Liver (tissue), 8 donors: ENCODE measurements at regions not wholly inside any gene's neighbourhood (a gene's known extent, or its start where the extent isn't known, plus 50 kb on each side); places are given as distances from the start of the nearest gene placed in this dataset.

ENCODE experiments used
- DNase-seq: peaks from one replicate; pipeline ENCODE4 v3.0.0-alpha.2; 2017; ENCODE audit warnings: low spot score
- H3K27ac ChIP-seq, 2 donors: one replicate each; pipeline ENCODE4 v1.7.0; 2013; ENCODE audit warnings: inconsistent platforms in 2 of 2, low read length in 2 of 2, control low read depth in 1 of 2, low read depth in 1 of 2, mild to moderate bottlenecking in 1 of 2
- H3K27me3 ChIP-seq, 4 donors: one replicate each; pipeline versions ENCODE4 v1.6.1 to v1.7.0; 2013; ENCODE audit warnings: low read length in 3 of 4, inconsistent platforms in 1 of 4, mild to moderate bottlenecking in 1 of 4, moderate library complexity in 1 of 4; ENCODE audit not compliant: control insufficient read depth in 4 of 4, insufficient read depth in 4 of 4
- H3K36me3 ChIP-seq, 4 donors: one replicate each; pipeline versions ENCODE4 v1.6.1 to v1.7.0; 2013; ENCODE audit warnings: low read length in 3 of 4, mild to moderate bottlenecking in 3 of 4, low read depth in 1 of 4, moderate library complexity in 1 of 4; ENCODE audit not compliant: control insufficient read depth in 4 of 4, insufficient read depth in 3 of 4
- H3K4me1 ChIP-seq, 4 donors: one replicate each; pipeline versions ENCODE4 v1.6.1 to v1.7.0; 2013; ENCODE audit warnings: low read length in 3 of 4, mild to moderate bottlenecking in 3 of 4, moderate library complexity in 1 of 4; ENCODE audit not compliant: control insufficient read depth in 4 of 4, insufficient read depth in 4 of 4
- H3K4me3 ChIP-seq, 3 donors: one replicate each; pipeline versions ENCODE4 v1.6.1 to v1.7.0; 2013; ENCODE audit warnings: low read length in 3 of 3, control low read depth in 1 of 3, low read depth in 1 of 3, mild to moderate bottlenecking in 1 of 3
- H3K9ac ChIP-seq, 2 donors: one replicate each; pipeline ENCODE4 v1.7.0; 2013; ENCODE audit warnings: low read length in 2 of 2, mild to moderate bottlenecking in 2 of 2, moderate library complexity in 2 of 2, control low read depth in 1 of 2, low read depth in 1 of 2
- H3K9me3 ChIP-seq, 4 donors: one replicate each; pipeline versions ENCODE4 v1.6.1 to v1.7.0; 2013; ENCODE audit warnings: low read length in 3 of 4; ENCODE audit not compliant: control insufficient read depth in 4 of 4
- ATF3 ChIP-seq: IDR thresholded peaks from 2 replicates; pipeline ENCODE4 v1.6.1; 2016; ENCODE audit warnings: antibody characterized with exemption
- CTCF ChIP-seq: fragments of 150-350 bp; IDR thresholded peaks from 2 replicates; pipeline ENCODE4 v1.5.1; 2017; ENCODE audit warnings: improper control_type of control experiment, low read depth, low read length; ENCODE audit not compliant: missing input control
- EGR1 ChIP-seq, 2 donors: IDR thresholded peaks; 2 replicates each; pipeline ENCODE4 v1.6.1; 2016 to 2018; ENCODE audit warnings: antibody characterized with exemption in 2 of 2, low read depth in 2 of 2
- FOXA1 ChIP-seq: IDR thresholded peaks from 2 replicates; pipeline ENCODE4 v1.6.1; 2016; ENCODE audit warnings: antibody characterized with exemption
- FOXA2 ChIP-seq: IDR thresholded peaks from 2 replicates; pipeline ENCODE4 v1.6.1; 2016; ENCODE audit warnings: antibody characterized with exemption
- GABPA ChIP-seq, 2 donors: IDR thresholded peaks in 1 of 2; conservative IDR thresholded peaks in 1 of 2; 2 replicates each; pipeline ENCODE4 v1.6.1; 2016; ENCODE audit warnings: antibody characterized with exemption in 2 of 2, mild to moderate bottlenecking in 1 of 2, moderate library complexity in 1 of 2
- HNF4A ChIP-seq, 2 donors: conservative IDR thresholded peaks; 2 replicates each; pipeline ENCODE4 v1.6.1; 2016; ENCODE audit warnings: antibody characterized with exemption in 2 of 2, mild to moderate bottlenecking in 2 of 2
- HNF4G ChIP-seq: IDR thresholded peaks from 2 replicates; pipeline ENCODE4 v1.6.1; 2016; ENCODE audit warnings: antibody characterized with exemption
- JUND ChIP-seq, 2 donors: IDR thresholded peaks; 2 replicates each; pipeline ENCODE4 v1.6.1; 2016; ENCODE audit warnings: antibody characterized with exemption in 2 of 2
- MAX ChIP-seq: IDR thresholded peaks from 2 replicates; pipeline ENCODE4 v1.6.1; 2016; ENCODE audit warnings: antibody characterized with exemption
- NR2F2 ChIP-seq: IDR thresholded peaks from 2 replicates; pipeline ENCODE4 v1.6.1; 2016; ENCODE audit warnings: antibody characterized with exemption
- RAD21 ChIP-seq, 2 donors: IDR thresholded peaks; 2 replicates each; pipeline ENCODE4 v1.6.1; 2016; ENCODE audit warnings: antibody characterized with exemption in 2 of 2, mild to moderate bottlenecking in 2 of 2
- REST ChIP-seq: IDR thresholded peaks from 2 replicates; pipeline ENCODE4 v1.6.1; 2016; ENCODE audit warnings: antibody characterized with exemption, mild to moderate bottlenecking
- RXRA ChIP-seq, 2 donors: IDR thresholded peaks; 2 replicates each; pipeline ENCODE4 v1.6.1; 2017 to 2018; ENCODE audit warnings: antibody characterized with exemption in 2 of 2, mild to moderate bottlenecking in 1 of 2
- SP1 ChIP-seq: IDR thresholded peaks from 2 replicates; pipeline ENCODE4 v1.6.1; 2018; ENCODE audit warnings: antibody characterized with exemption, mild to moderate bottlenecking
- TAF1 ChIP-seq: conservative IDR thresholded peaks from 2 replicates; pipeline ENCODE4 v1.6.1; 2016; ENCODE audit warnings: antibody characterized with exemption, mild to moderate bottlenecking
- YY1 ChIP-seq: IDR thresholded peaks from 2 replicates; pipeline ENCODE4 v1.6.1; 2016; ENCODE audit warnings: antibody characterized with exemption, mild to moderate bottlenecking
- ZBTB33 ChIP-seq: IDR thresholded peaks from 2 replicates; pipeline ENCODE4 v1.6.1; 2016; ENCODE audit warnings: antibody characterized with exemption
- WGBS: extraction: QIAGEN DNeasy Blood & Tissue Kit; methylation state at CpG from one replicate; pipeline ENCODE4 v1.1.7; 2013; 5-methylcytosine and 5-hydroxymethylcytosine counted together
- donor health status: healthy.
- donor health status: healthy.
- donor health status: healthy.
- donor health status: healthy.
- donor health status: healthy.

GRCh38 chr2:71797035-71797810 is 343.9 kb downstream of the DYSF start:
- Histone ChIP-seq H3K27ac (no peak overlapping the region), H3K9me3 (no peaks in the 10 kb centered on the region), H3K27me3 (no peaks in the 10 kb centered on the region), H3K4me3 (no peak overlapping the region), H3K36me3 (no peaks in the 10 kb centered on the region), H3K9ac (no peak overlapping the region), H3K4me1 (peaks cover 0 to 2% (median 0%) of the 10 kb centered on the region in 4 donors)
- DNase-seq = no peak
- TF ChIP-seq HNF4G (no peak), ZBTB33 (no peak), ATF3 (no peak), REST (no peak), HNF4A (conservative IDR thresholded peaks at IDR 0.05) (no peak), FOXA1 (no peak), TAF1 (no peak), SP1 (no peak), EGR1 (IDR thresholded peaks at IDR 0.05; ENCODE audit: low read depth in 2 of 2) (no peak), RAD21 (IDR thresholded peaks at IDR 0.05) (no peak), NR2F2 (no peak), YY1 (no peak), MAX (no peak), FOXA2 (no peak), RXRA (IDR thresholded peaks at IDR 0.05) (no peak), JUND (IDR thresholded peaks at IDR 0.05) (no peak), GABPA (IDR thresholded peaks at IDR 0.05 in 1 of 2, conservative IDR thresholded peaks at IDR 0.05 in 1 of 2) (no peak), CTCF (no peak)
- 97% methylated on average over 7 of the region's 7 CpGs for WGBS
